ENCODE measurements at regions not wholly inside any gene's neighbourhood (a gene's known extent, or its start where the extent isn't known, plus 50 kb on each side); places are given as distances from the start of the nearest gene placed in this dataset.

DNA sequence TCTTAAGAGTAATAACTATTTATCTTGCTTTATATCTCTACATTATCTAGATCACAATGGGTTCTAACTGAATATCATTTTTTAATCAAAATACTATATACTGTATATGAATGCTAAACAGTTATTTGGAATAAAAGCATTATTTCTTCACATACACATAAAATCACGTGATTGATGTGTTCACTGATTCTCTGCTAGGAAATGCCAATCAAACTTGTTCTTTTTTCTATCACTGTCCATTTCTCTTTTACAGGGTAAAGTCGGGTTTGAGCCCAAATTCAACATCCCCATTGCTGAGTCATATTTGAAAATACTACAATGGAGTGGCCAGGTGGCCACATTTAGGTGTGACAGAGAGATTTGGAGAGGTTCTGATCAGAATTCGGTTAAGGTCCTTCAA lies 1114.0 kb upstream of the PIK3C3 start:
- Mint-ChIP-seq H3K9me3 (peaks cover 17% of the 10 kb centered on the region), H3K27me3 (ENCODE audit: low read depth) (no peaks in the 10 kb centered on the region), H3K4me3 (no peak overlapping the region), H3K27ac (no peak overlapping the region), H3K36me3 (ENCODE audit: low read depth) (no peaks in the 10 kb centered on the region), H3K4me1 (ENCODE audit: low read depth) (no peaks in the 10 kb centered on the region)

GRCh38 chr18:40832362-40832761 lies 1122.7 kb upstream of the PIK3C3 start:
- Mint-ChIP-seq H3K27ac (no peak overlapping the region), H3K36me3 (ENCODE audit: low read depth) (no peaks in the 10 kb centered on the region), H3K4me3 (no peak overlapping the region), H3K4me1 (ENCODE audit: low read depth) (no peaks in the 10 kb centered on the region), H3K9me3 (peaks cover 6% of the 10 kb centered on the region), H3K27me3 (ENCODE audit: low read depth) (no peaks in the 10 kb centered on the region)

DNA sequence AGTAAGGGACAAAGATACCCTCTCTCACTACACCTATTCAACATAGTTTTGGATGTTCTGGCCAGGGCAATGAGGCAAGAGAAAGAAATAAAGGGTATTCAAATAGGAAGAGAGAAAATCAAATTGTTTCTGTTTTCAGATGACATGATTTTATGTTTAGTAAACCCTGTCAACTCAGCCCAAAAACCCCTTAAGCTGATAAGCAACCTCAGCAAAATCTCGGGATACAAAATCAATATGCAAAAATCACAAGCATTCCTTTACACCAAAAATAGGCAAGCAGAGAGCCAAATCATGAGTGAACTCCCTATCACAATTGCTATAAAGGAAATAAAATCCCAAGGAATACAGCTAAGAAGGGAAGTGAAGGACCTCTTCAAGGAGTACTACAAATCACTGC lies 1130.7 kb upstream of the PIK3C3 start:
- no peaks in the 10 kb centered on the region for H3K36me3 Mint-ChIP-seq (ENCODE audit: low read depth)
- no peaks in the 10 kb centered on the region for H3K27me3 Mint-ChIP-seq (ENCODE audit: low read depth)

DNA sequence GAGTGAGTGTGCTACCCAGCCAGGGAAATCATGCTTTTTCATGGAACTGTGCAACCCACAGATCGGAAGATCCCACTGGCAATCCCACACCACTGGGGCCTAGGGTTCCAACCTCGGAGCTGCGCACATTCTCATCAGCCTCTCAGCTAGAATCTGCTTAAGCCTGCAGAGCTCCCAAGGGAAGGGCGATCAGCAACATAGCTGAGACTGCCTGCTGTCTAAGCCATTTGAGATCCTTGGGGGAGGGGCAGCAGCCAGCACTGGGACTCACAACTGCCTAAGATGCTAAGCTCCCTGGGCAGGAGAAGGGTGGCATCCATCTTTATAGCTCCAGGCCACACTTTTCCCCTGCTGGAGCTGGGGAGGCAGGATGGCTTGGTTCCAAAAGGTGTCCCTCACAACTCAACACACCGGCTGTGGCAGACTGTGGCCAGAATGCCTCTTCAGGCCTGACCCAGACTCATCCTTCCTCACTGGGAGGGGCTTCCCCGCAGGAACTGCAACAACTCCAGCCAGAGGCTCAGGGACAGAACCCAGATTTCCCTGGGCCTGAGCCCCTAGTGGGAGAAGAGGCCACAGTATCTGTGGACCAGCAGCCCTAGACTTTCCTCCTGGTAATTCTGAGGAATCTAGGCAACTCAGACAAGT lies 1133.3 kb upstream of the PIK3C3 start:
- Mint-ChIP-seq H3K27ac (no peak overlapping the region), H3K9me3 (peaks cover 17% of the 10 kb centered on the region), H3K4me3 (no peak overlapping the region), H3K36me3 (ENCODE audit: low read depth) (no peaks in the 10 kb centered on the region), H3K27me3 (ENCODE audit: low read depth) (no peaks in the 10 kb centered on the region), H3K4me1 (ENCODE audit: low read depth) (no peaks in the 10 kb centered on the region)

More for the DNA sequence above, 1130.7 kb upstream of the PIK3C3 start:
- Mint-ChIP-seq H3K4me3 (no peak overlapping the region), H3K4me1 (ENCODE audit: low read depth) (no peaks in the 10 kb centered on the region), H3K9me3 (peaks cover 13% of the 10 kb centered on the region), H3K27ac (no peak overlapping the region)

DNA sequence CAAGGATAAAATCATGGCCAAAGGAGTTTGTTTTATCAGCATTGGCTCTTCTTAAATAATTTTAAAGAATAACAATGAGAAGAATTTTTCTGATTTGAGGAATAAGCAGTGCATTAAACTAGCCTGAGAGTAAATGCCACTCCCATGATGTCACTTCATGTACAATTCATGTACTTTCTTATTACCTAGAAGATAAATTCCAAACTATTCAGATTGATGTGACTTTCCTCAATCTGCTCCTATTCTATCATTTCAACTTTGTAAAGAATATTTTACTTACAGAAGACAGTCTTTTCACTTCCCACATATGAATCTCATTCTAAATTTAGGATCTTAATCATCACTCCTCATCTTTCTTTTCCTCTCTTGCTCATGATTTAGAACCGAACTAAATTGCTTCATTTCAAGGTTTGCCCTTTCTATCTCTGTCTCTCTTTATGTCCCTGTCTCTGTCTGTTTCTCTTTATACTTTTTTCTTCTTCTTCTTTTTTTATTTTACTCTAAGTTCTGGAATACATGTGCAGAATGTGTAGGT lies 1142.0 kb upstream of the PIK3C3 start:
- Mint-ChIP-seq H3K9me3 (peaks cover 9% of the 10 kb centered on the region), H3K4me1 (ENCODE audit: low read depth) (no peaks in the 10 kb centered on the region), H3K4me3 (no peak overlapping the region), H3K36me3 (ENCODE audit: low read depth) (no peaks in the 10 kb centered on the region), H3K27ac (no peak overlapping the region), H3K27me3 (ENCODE audit: low read depth) (no peaks in the 10 kb centered on the region)

GRCh38 chr18:40810372-40810771 lies 1144.7 kb upstream of the PIK3C3 start:
- Mint-ChIP-seq H3K4me3 (no peak overlapping the region), H3K27me3 (ENCODE audit: low read depth) (no peaks in the 10 kb centered on the region), H3K36me3 (ENCODE audit: low read depth) (no peaks in the 10 kb centered on the region), H3K9me3 (peaks cover 5% of the 10 kb centered on the region), H3K27ac (no peak overlapping the region), H3K4me1 (ENCODE audit: low read depth) (no peaks in the 10 kb centered on the region)

DNA sequence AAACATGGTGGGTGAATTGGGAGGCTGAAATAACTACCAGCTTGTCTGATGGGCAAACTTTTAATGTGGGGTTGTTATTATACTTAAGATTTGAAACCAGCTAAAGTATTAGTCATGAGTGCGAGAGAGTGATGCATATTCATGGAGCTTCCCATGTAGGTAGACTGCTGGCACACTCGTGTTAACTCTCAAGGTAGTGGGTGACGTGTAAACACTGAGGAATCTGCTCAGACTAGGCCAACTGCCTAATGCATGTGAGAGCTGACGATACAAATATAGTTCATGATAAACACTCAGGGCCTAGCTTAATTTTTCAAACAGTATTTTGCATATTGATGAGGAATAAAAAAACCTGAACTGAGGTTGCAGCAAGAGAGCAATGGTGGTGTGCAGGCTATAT lies 1165.7 kb upstream of the PIK3C3 start:
- H3K4me1 Mint-ChIP-seq (ENCODE audit: low read depth) = no peaks in the 10 kb centered on the region
- no peaks in the 10 kb centered on the region for H3K27me3 Mint-ChIP-seq (ENCODE audit: low read depth)
- H3K4me3 Mint-ChIP-seq = no peak overlapping the region
- no peak overlapping the region for H3K27ac Mint-ChIP-seq
- H3K9me3 Mint-ChIP-seq = peaks cover 14% of the 10 kb centered on the region
- H3K36me3 Mint-ChIP-seq (ENCODE audit: low read depth) = no peaks in the 10 kb centered on the region

DNA sequence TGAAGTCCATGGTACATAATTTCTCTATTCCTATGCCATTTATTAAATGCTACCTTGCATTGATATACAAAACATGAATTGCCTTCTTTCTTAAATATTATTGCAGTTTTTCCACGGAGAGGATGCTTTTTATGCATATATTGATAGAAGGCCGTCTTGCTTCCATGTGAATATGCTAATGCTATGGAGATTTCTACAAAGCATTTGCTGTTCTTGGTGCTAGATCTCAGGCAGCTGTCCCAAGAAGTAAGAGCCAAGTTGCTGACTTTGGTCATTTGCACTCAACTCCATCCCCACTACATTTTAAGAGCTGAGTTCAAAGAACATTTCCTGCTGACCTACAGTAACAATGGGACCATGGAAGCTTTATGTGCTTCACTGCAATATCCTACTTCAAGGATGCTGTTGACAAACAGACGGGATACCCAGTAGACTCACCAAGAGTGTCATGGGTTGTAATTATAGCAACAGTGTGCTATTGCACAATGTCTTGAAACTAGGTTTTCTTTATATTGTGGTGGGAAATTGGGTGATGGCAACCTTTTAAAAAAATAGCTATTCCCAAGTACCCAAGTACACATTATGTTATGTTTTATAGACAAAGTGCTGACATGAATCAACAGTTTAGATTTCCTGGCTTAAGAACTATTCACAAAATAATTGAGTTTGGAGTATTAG lies 1172.4 kb upstream of the PIK3C3 start:
- H3K36me3 Mint-ChIP-seq (ENCODE audit: low read depth) = no peaks in the 10 kb centered on the region
- no peak overlapping the region for H3K4me3 Mint-ChIP-seq
- peaks cover 23% of the 10 kb centered on the region for H3K9me3 Mint-ChIP-seq
- no peak overlapping the region for H3K27ac Mint-ChIP-seq
- no peaks in the 10 kb centered on the region for H3K27me3 Mint-ChIP-seq (ENCODE audit: low read depth)
- no peaks in the 10 kb centered on the region for H3K4me1 Mint-ChIP-seq (ENCODE audit: low read depth)

GRCh38 chr18:40769786-40770185 lies 1185.2 kb upstream of the PIK3C3 start:
- Mint-ChIP-seq H3K4me1 (ENCODE audit: low read depth) (no peaks in the 10 kb centered on the region), H3K27me3 (ENCODE audit: low read depth) (no peaks in the 10 kb centered on the region), H3K27ac (no peak overlapping the region), H3K36me3 (ENCODE audit: low read depth) (no peaks in the 10 kb centered on the region), H3K4me3 (no peak overlapping the region), H3K9me3 (peaks cover 16% of the 10 kb centered on the region)

DNA sequence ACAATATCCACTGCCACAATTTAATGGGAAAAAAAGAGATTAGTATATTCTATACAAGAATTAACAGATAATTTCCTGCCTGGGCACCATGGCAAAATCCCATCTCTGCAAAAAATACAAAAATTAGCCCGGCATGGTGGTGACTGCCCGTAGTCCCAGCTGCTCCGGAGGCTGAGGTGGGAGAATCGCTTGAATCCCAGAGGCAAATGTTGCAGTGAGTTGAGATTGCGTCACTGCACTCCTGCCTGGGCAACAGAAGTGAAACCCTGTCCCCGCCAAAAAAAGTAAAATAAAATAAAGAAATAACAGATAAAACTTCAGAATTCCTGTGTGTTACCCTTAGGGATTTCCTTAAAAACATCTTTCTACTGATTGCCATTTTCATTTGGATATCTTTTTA lies 1194.8 kb upstream of the PIK3C3 start:
- H3K4me1 Mint-ChIP-seq (ENCODE audit: low read depth) = no peaks in the 10 kb centered on the region
- H3K27me3 Mint-ChIP-seq (ENCODE audit: low read depth) = no peaks in the 10 kb centered on the region
- H3K27ac Mint-ChIP-seq = no peak overlapping the region
- H3K36me3 Mint-ChIP-seq (ENCODE audit: low read depth) = no peaks in the 10 kb centered on the region
- no peaks in the 10 kb centered on the region for H3K9me3 Mint-ChIP-seq
- H3K4me3 Mint-ChIP-seq = no peak overlapping the region

- Mint-ChIP-seq H3K4me3 (no peak overlapping the region), H3K9me3 (peaks cover 14% of the 10 kb centered on the region), H3K27me3 (ENCODE audit: low read depth) (no peaks in the 10 kb centered on the region), H3K27ac (no peak overlapping the region), H3K4me1 (ENCODE audit: low read depth) (no peaks in the 10 kb centered on the region), H3K36me3 (ENCODE audit: low read depth) (no peaks in the 10 kb centered on the region)
Observed at GRCh38 chr18:40754477-40754876, 1200.6 kb upstream of the PIK3C3 start.

DNA sequence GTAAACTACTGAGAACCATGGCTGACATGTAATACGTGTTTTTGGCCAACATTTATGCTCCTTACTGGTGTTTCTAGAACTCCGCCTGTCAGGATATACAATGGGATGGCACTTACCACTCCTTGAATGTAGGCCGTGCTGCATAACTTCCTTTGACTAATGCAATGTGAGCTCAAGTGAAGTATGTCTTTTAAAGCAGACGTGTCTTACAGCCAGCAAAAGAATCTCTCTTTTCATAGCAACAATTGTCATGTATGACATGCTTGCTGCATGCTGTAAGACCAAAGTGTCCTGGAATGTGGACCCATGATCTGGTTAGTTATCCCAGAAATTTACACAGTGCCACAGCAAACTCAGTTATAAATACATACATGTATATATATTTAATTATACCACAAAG lies 1202.7 kb upstream of the PIK3C3 start:
- H3K36me3 Mint-ChIP-seq (ENCODE audit: low read depth) = no peaks in the 10 kb centered on the region
- H3K9me3 Mint-ChIP-seq = peaks cover 21% of the 10 kb centered on the region
- H3K27ac Mint-ChIP-seq = no peak overlapping the region
- H3K27me3 Mint-ChIP-seq (ENCODE audit: low read depth) = no peaks in the 10 kb centered on the region
- no peaks in the 10 kb centered on the region for H3K4me1 Mint-ChIP-seq (ENCODE audit: low read depth)
- no peak overlapping the region for H3K4me3 Mint-ChIP-seq

- no peak overlapping the region for H3K4me3 Mint-ChIP-seq
- H3K9me3 Mint-ChIP-seq = peaks cover 21% of the 10 kb centered on the region
Observed at GRCh38 chr18:40751186-40751585, 1203.8 kb upstream of the PIK3C3 start.

DNA sequence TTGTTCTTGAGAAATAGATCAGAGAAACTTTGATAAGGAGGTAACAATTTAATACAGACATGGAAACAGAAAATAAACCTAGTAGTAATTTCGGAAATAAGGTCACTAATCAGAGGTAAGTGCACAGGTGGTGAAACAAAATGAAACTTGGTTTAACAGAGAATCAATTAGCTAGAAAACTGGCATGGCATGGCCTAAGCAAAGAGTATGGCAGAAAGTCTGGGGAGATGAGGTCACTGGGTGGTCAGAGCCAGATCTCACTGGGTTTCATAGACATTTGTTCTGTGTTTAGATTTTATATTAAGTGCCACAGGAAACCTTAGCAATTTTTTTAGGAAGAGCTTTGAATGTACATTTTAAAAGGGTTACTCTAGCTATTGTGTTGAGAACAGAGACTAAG lies 1216.0 kb upstream of the PIK3C3 start:
- Mint-ChIP-seq H3K27ac (no peak overlapping the region), H3K27me3 (ENCODE audit: low read depth) (no peaks in the 10 kb centered on the region), H3K36me3 (ENCODE audit: low read depth) (no peaks in the 10 kb centered on the region), H3K4me3 (no peak overlapping the region), H3K9me3 (peaks cover 11% of the 10 kb centered on the region), H3K4me1 (ENCODE audit: low read depth) (no peaks in the 10 kb centered on the region)

More at GRCh38 chr18:40751186-40751585, 1203.8 kb upstream of the PIK3C3 start:
- Mint-ChIP-seq H3K27ac (no peak overlapping the region), H3K36me3 (ENCODE audit: low read depth) (no peaks in the 10 kb centered on the region), H3K4me1 (ENCODE audit: low read depth) (no peaks in the 10 kb centered on the region), H3K27me3 (ENCODE audit: low read depth) (no peaks in the 10 kb centered on the region)

GRCh38 chr18:40738321-40738880 lies 1216.6 kb upstream of the PIK3C3 start:
- Mint-ChIP-seq H3K4me3 (no peak overlapping the region), H3K36me3 (ENCODE audit: low read depth) (no peaks in the 10 kb centered on the region), H3K9me3 (peaks cover 11% of the 10 kb centered on the region), H3K4me1 (ENCODE audit: low read depth) (no peaks in the 10 kb centered on the region), H3K27me3 (ENCODE audit: low read depth) (no peaks in the 10 kb centered on the region), H3K27ac (no peak overlapping the region)

Data from T-helper 1 cell treated with Interleukin-12 subunit alpha and Interleukin-12 subunit beta and Interleukin-4 antibody, amounts not matched to agents 30 μg/mL and 1 μg/mL, for 36 hours (primary cell).